Natural killer cell (primary cell): ENCODE measurements at regions not wholly inside any gene's neighbourhood (a gene's known extent, or its start where the extent isn't known, plus 50 kb on each side); places are given as distances from the start of the nearest gene placed in this dataset.

Experiments
- ATAC-seq, 3 donors: fragments of 150-1000 bp in 2 of 3; fragments of 200-7000 bp in 1 of 3; cut with Tn5 transposase; 1 replicate in 1 of 3; 2 replicates in 2 of 3; pipeline ENCODE4 v1.10.0; 2021; ENCODE audit warnings: mild to moderate bottlenecking in 2 of 3, moderate library complexity in 2 of 3
- DNase-seq, 2 donors: peaks; one replicate each; pipeline versions ENCODE4 v3.0.0 to v3.0.0-alpha.2; 2013 to 2021; ENCODE audit warnings: mixed read lengths in 1 of 2
- H3K27ac ChIP-seq: one replicate; pipeline ENCODE4 v1.5.1; 2013; ENCODE audit warnings: mild to moderate bottlenecking, low read length
- H3K27me3 ChIP-seq: one replicate; pipeline ENCODE4 v1.6.1; 2013; ENCODE audit warnings: low read length; ENCODE audit not compliant: control insufficient read depth, insufficient read depth
- H3K36me3 ChIP-seq: one replicate; pipeline ENCODE4 v1.6.1; 2013; ENCODE audit warnings: low read length; ENCODE audit not compliant: control insufficient read depth, insufficient read depth
- H3K4me1 ChIP-seq: one replicate; pipeline ENCODE4 v1.6.1; 2013; ENCODE audit warnings: low read length; ENCODE audit not compliant: control insufficient read depth, insufficient read depth
- H3K4me3 ChIP-seq: one replicate; pipeline ENCODE4 v1.5.1; 2013; ENCODE audit warnings: low read length
- H3K9me3 ChIP-seq: one replicate; pipeline ENCODE4 v1.6.1; 2013; ENCODE audit warnings: low read length; ENCODE audit not compliant: control insufficient read depth, insufficient read depth
- H3K27ac Mint-ChIP-seq, 2 donors: one replicate each; pipeline ENCODE4 v1.8.0; 2022; ENCODE audit warnings: mild to moderate bottlenecking in 2 of 2, mixed read lengths in 2 of 2, moderate library complexity in 1 of 2
- H3K27me3 Mint-ChIP-seq, 2 donors: one replicate each; pipeline ENCODE4 v1.8.0; 2022; ENCODE audit warnings: low read depth in 2 of 2, mixed read lengths in 2 of 2
- H3K36me3 Mint-ChIP-seq: one replicate; pipeline ENCODE4 v1.8.0; 2022; ENCODE audit warnings: mixed read lengths
- H3K4me1 Mint-ChIP-seq, 2 donors: one replicate each; pipeline ENCODE4 v1.8.0; 2022; ENCODE audit warnings: mixed read lengths in 2 of 2
- H3K4me3 Mint-ChIP-seq: one replicate; pipeline ENCODE4 v1.8.0; 2022; ENCODE audit warnings: mild to moderate bottlenecking, moderate library complexity, mixed read lengths
- H3K9me3 Mint-ChIP-seq, 2 donors: one replicate each; pipeline ENCODE4 v1.8.0; 2022; ENCODE audit warnings: mixed read lengths in 2 of 2
- WGBS: methylation state at CpG from one replicate; pipeline ENCODE4 v1.1.7; 2013; ENCODE audit warnings: missing lambda C conversion rate; ENCODE audit not compliant: insufficient coverage; 5-methylcytosine and 5-hydroxymethylcytosine counted together
- intact Hi-C: fragments of 100-400 bp; cut with micrococcal nuclease; formaldehyde crosslinking; loops from one replicate; pipeline ENCODE4 v1.14.2; 2022
- TF ChIP-seq, protein P1 (sequence below): fragments of 200-600 bp; IDR thresholded peaks from one replicate; pipeline ENCODE4 v1.8.0; 2022; ENCODE audit warnings: antibody characterized with exemption

DNA sequence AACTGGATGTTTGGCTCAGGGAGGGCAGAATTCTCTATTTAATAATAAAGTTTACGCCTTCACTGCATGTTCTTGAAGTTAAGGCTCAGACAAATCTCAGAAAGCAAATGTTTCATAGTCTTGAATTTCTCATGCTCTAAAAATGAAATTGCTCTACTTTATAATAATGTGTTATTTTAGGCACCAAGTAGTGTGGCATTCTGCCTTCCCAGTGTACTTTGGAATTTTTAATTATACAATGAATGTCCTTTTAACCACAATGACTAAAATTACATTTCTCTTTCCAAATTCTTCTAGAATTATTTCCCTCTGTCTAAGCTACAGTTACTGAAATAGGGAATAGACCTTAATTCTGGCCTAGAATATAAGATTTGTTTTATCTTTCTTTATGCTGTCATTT is 97.9 kb upstream of the PDE5A start:
- no peak for ATAC-seq
- H3K36me3 Mint-ChIP-seq = no peaks in the 10 kb centered on the region

DNA sequence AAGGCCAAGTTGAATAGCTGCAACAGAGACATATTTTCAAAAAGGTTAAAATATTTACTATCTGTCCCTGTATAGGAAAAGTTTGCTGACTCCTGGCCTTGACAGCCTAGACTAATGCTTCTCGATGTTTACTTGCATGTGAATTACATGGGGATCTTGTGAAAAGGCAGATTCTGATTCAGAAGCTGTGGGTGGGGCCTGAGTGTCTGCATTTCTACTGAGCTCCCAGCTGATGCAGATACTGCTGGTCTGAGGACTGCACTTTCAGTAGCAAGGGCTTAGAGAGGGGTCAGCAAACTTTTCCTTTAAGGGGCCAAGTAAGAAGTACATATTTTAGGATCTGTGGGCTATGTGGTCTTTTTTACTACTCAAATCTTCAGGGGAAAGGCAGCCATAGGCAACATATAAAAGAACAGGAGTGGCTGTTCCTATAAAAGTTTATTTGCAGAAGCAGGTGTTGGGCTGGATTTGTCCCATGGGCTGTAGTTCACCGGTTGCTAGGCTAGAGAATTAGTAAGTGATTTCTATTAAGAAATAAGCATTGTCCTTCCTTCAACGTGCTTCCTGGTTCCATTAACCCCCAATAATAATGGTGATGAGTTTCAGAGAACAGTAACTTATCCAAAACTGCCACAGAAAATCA is 97.2 kb upstream of the PDE5A start:
- Histone ChIP-seq H3K27me3 (no peaks in the 10 kb centered on the region), H3K27ac (no peak overlapping the region), H3K9me3 (no peaks in the 10 kb centered on the region), H3K4me1 (no peaks in the 10 kb centered on the region), H3K4me3 (no peak overlapping the region), H3K36me3 (no peaks in the 10 kb centered on the region)
- ATAC-seq (no peak), DNase-seq (no peak)
- TF ChIP-seq, protein P1, sequence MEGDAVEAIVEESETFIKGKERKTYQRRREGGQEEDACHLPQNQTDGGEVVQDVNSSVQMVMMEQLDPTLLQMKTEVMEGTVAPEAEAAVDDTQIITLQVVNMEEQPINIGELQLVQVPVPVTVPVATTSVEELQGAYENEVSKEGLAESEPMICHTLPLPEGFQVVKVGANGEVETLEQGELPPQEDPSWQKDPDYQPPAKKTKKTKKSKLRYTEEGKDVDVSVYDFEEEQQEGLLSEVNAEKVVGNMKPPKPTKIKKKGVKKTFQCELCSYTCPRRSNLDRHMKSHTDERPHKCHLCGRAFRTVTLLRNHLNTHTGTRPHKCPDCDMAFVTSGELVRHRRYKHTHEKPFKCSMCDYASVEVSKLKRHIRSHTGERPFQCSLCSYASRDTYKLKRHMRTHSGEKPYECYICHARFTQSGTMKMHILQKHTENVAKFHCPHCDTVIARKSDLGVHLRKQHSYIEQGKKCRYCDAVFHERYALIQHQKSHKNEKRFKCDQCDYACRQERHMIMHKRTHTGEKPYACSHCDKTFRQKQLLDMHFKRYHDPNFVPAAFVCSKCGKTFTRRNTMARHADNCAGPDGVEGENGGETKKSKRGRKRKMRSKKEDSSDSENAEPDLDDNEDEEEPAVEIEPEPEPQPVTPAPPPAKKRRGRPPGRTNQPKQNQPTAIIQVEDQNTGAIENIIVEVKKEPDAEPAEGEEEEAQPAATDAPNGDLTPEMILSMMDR = no peak
- no peak overlapping the region for H3K27ac Mint-ChIP-seq
- no peaks in the 10 kb centered on the region for H3K36me3 Mint-ChIP-seq
- peaks cover 0 to 8% of the 10 kb centered on the region in 2 donors for H3K9me3 Mint-ChIP-seq
- no peaks in the 10 kb centered on the region for H3K4me1 Mint-ChIP-seq
- no peak overlapping the region for H3K4me3 Mint-ChIP-seq
- 70% methylated on average over 1 of the region's 3 CpGs for WGBS
- H3K27me3 Mint-ChIP-seq = no peaks in the 10 kb centered on the region
- intact Hi-C loops = no loop called here

More for the DNA sequence above, 97.9 kb upstream of the PDE5A start:
- no peaks in the 10 kb centered on the region for H3K9me3 ChIP-seq
- H3K27me3 Mint-ChIP-seq = no peaks in the 10 kb centered on the region
- no peak overlapping the region for H3K27ac Mint-ChIP-seq
- H3K27me3 ChIP-seq = no peaks in the 10 kb centered on the region
- H3K9me3 Mint-ChIP-seq = peaks cover 0 to 5% of the 10 kb centered on the region in 2 donors
- intact Hi-C loops = no loop called here
- no peak for DNase-seq
- H3K4me3 Mint-ChIP-seq = no peak overlapping the region
- no peaks in the 10 kb centered on the region for H3K4me1 ChIP-seq
- TF ChIP-seq, protein P1 = no peak
- no peaks in the 10 kb centered on the region for H3K36me3 ChIP-seq
- H3K4me3 ChIP-seq = no peak overlapping the region
- WGBS = no CpG with 5 or more reads among the region's 1 CpG
- H3K27ac ChIP-seq = no peak overlapping the region
- H3K4me1 Mint-ChIP-seq = no peaks in the 10 kb centered on the region

DNA sequence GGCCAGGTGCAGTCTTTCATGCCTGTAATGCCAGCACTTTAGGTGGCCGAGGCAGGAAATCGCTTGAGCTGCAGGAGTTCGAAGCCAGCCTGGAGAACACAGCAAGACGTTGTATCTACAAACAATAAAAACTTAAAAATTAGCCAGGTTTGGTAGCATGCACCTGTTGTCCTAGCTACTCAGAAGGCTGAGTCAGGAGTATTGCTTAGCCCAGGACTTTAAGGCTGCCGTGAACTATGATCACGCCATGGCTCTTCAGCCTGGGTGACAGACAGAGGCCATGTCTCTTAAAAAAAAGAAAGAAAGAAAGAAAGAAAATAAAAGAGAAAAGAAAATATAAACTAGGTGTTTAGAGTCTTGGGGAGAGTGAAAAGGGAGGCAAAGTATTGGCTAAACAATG is 96.4 kb upstream of the PDE5A start:
- H3K4me1 Mint-ChIP-seq = no peaks in the 10 kb centered on the region
- Histone ChIP-seq H3K4me1 (no peaks in the 10 kb centered on the region), H3K4me3 (no peak overlapping the region), H3K27me3 (no peaks in the 10 kb centered on the region), H3K36me3 (no peaks in the 10 kb centered on the region), H3K27ac (no peak overlapping the region), H3K9me3 (no peaks in the 10 kb centered on the region)
- intact Hi-C loops = no loop called here
- no peak overlapping the region for H3K27ac Mint-ChIP-seq
- H3K9me3 Mint-ChIP-seq = peaks cover 0 to 10% of the 10 kb centered on the region in 2 donors
- no peaks in the 10 kb centered on the region for H3K36me3 Mint-ChIP-seq
- ATAC-seq (no peak), DNase-seq (no peak)
- no peak overlapping the region for H3K4me3 Mint-ChIP-seq
- 89% methylated on average over 6 of the region's 6 CpGs for WGBS
- TF ChIP-seq, protein P1 = no peak
- H3K27me3 Mint-ChIP-seq = no peaks in the 10 kb centered on the region

DNA sequence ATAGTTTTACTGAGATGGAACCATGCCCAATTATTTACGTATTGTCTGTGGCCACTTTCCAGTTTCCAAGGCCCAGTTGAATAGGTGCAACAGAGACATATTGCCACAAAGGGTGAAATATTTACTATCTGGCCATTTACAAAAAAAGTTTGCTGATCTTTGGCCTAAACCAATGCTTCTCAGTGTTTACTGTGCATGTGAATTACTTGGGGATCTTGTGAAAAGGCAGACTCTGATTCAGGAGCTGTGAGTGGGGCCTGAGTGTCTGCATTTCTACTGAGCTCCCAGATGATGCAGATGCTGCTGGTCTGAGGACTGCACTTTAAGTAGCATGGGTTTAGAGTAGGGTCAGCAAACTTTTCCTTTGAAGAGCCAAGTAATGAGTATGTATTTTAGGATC is 94.1 kb upstream of the PDE5A start:
- Mint-ChIP-seq H3K27ac (no peak overlapping the region), H3K36me3 (no peaks in the 10 kb centered on the region), H3K27me3 (no peaks in the 10 kb centered on the region), H3K4me3 (no peak overlapping the region), H3K4me1 (no peaks in the 10 kb centered on the region), H3K9me3 (peaks cover 7 to 10% of the 10 kb centered on the region in 2 donors)
- TF ChIP-seq, protein P1 = no peak
- DNase-seq (no peak), ATAC-seq (no peak)
- 95% methylated on average over 1 of the region's 1 CpG for WGBS
- no peaks in the 10 kb centered on the region for H3K27me3 ChIP-seq
- H3K9me3 ChIP-seq = no peaks in the 10 kb centered on the region
- intact Hi-C loops = no loop called here
- no peak overlapping the region for H3K27ac ChIP-seq
- H3K36me3 ChIP-seq = no peaks in the 10 kb centered on the region
- no peaks in the 10 kb centered on the region for H3K4me1 ChIP-seq
- H3K4me3 ChIP-seq = no peak overlapping the region
